ENCODE measurements at regions not wholly inside any gene's neighbourhood (a gene's known extent, or its start where the extent isn't known, plus 50 kb on each side); places are given as distances from the start of the nearest gene placed in this dataset.
"Not testable (repeated sequence)": the region's sequence is repeated elsewhere in the genome, so short reads cannot be mapped to it uniquely, and the experiment has no call there.

GRCh38 chrY:7681426-7681825 is 769.9 kb upstream of the AMELY start:
- DNase-seq = no peak
- H3K27ac Mint-ChIP-seq = no peak overlapping the region

GRCh38 chrY:7674465-7674864 is 762.9 kb upstream of the AMELY start:
- no peaks in the 10 kb centered on the region for H3K9me3 Mint-ChIP-seq
- H3K27ac Mint-ChIP-seq = no peak overlapping the region
- H3K27me3 Mint-ChIP-seq = peaks cover 3% of the 10 kb centered on the region
- no peaks in the 10 kb centered on the region for H3K36me3 Mint-ChIP-seq
- H3K4me1 Mint-ChIP-seq = no peaks in the 10 kb centered on the region
- no peak overlapping the region for H3K4me3 Mint-ChIP-seq
- no peak for DNase-seq

More at GRCh38 chrY:7681426-7681825, 769.9 kb upstream of the AMELY start:
- Mint-ChIP-seq H3K4me1 (no peaks in the 10 kb centered on the region), H3K9me3 (no peaks in the 10 kb centered on the region), H3K36me3 (no peaks in the 10 kb centered on the region), H3K4me3 (no peak overlapping the region), H3K27me3 (no peaks in the 10 kb centered on the region)

GRCh38 chrY:7672796-7673195 is 761.2 kb upstream of the AMELY start:
- Mint-ChIP-seq H3K9me3 (no peaks in the 10 kb centered on the region), H3K4me3 (no peak overlapping the region), H3K27me3 (peaks cover 3% of the 10 kb centered on the region), H3K36me3 (no peaks in the 10 kb centered on the region), H3K27ac (no peak overlapping the region), H3K4me1 (no peaks in the 10 kb centered on the region)
- DNase-seq = no peak

GRCh38 chrY:7663261-7663660 is 751.7 kb upstream of the AMELY start:
- Mint-ChIP-seq H3K4me1 (no peaks in the 10 kb centered on the region), H3K4me3 (no peak overlapping the region), H3K27ac (no peak overlapping the region), H3K27me3 (no peaks in the 10 kb centered on the region), H3K9me3 (no peaks in the 10 kb centered on the region), H3K36me3 (no peaks in the 10 kb centered on the region)
- DNase-seq = no peak

- H3K27me3 Mint-ChIP-seq = no peaks in the 10 kb centered on the region
- no peaks in the 10 kb centered on the region for H3K36me3 Mint-ChIP-seq
- H3K27ac Mint-ChIP-seq = no peak overlapping the region
- no peak overlapping the region for H3K4me3 Mint-ChIP-seq
- no peak for DNase-seq
- H3K4me1 Mint-ChIP-seq = no peaks in the 10 kb centered on the region
- H3K9me3 Mint-ChIP-seq = no peaks in the 10 kb centered on the region
These were observed 747.5 kb upstream of the AMELY start for GRCh38 chrY:7659047-7659446.

- Mint-ChIP-seq H3K4me3 (no peak overlapping the region), H3K9me3 (no peaks in the 10 kb centered on the region), H3K27me3 (no peaks in the 10 kb centered on the region), H3K27ac (no peak overlapping the region), H3K4me1 (no peaks in the 10 kb centered on the region), H3K36me3 (no peaks in the 10 kb centered on the region)
- DNase-seq = no peak
These were observed 745.0 kb upstream of the AMELY start for GRCh38 chrY:7656596-7656995.

- no peaks in the 10 kb centered on the region for H3K36me3 Mint-ChIP-seq
- H3K27ac Mint-ChIP-seq = no peak overlapping the region
- no peaks in the 10 kb centered on the region for H3K4me1 Mint-ChIP-seq
- no peak for DNase-seq
- no peaks in the 10 kb centered on the region for H3K9me3 Mint-ChIP-seq
- no peaks in the 10 kb centered on the region for H3K27me3 Mint-ChIP-seq
- H3K4me3 Mint-ChIP-seq = no peak overlapping the region
These were observed 743.4 kb upstream of the AMELY start for GRCh38 chrY:7654985-7655384.

- H3K36me3 Mint-ChIP-seq, H3K4me3 Mint-ChIP-seq, H3K9me3 Mint-ChIP-seq, H3K27ac Mint-ChIP-seq, H3K4me1 Mint-ChIP-seq, H3K27me3 Mint-ChIP-seq, DNase-seq: not testable (repeated sequence)
These were observed 738.3 kb upstream of the AMELY start for GRCh38 chrY:7649866-7650265.

All from activated naive CD8-positive, alpha-beta T cell treated with anti-CD3 and anti-CD28 coated beads for 36 hours (primary cell).